K562 (cell line): ENCODE measurements at regions not wholly inside any gene's neighbourhood (a gene's known extent, or its start where the extent isn't known, plus 50 kb on each side); places are given as distances from the start of the nearest gene placed in this dataset.

Experiments
- IRF2 ChIP-seq: sonication (generic); formaldehyde crosslinking; IDR thresholded peaks from 2 replicates; pipeline ENCODE4 v1.8.1; 2022; ENCODE audit warnings: mild to moderate bottlenecking, missing genetic modification reagents
- JUNB ChIP-seq: fragments of 450-650 bp; formaldehyde crosslinking; conservative IDR thresholded peaks from 2 replicates; pipeline ENCODE4 v1.4.0; 2020; ENCODE audit warnings: mild to moderate bottlenecking
- KHSRP ChIP-seq: fragments of 450-650 bp; IDR thresholded peaks from 2 replicates; pipeline ENCODE4 v1.6.1; 2017
- MLLT1 ChIP-seq, 2 experiments: fragments of 450-650 bp; IDR thresholded peaks; 2 replicates each; pipeline ENCODE4 v1.6.1; 2016
- NCOA4 ChIP-seq: fragments of 450-650 bp; IDR thresholded peaks from 2 replicates; pipeline ENCODE4 v1.6.1; 2018; ENCODE audit warnings: mild to moderate bottlenecking; ENCODE audit not compliant: partially characterized antibody
- SMC3 ChIP-seq: conservative IDR thresholded peaks from 2 replicates; pipeline ENCODE4 v1.6.1; 2011; ENCODE audit warnings: low read depth, low read length, improper control_type of control experiment; ENCODE audit not compliant: insufficient read depth
- TF ChIP-seq, protein P1 (sequence below): fragments of 450-650 bp; formaldehyde crosslinking; IDR thresholded peaks from 2 replicates; pipeline ENCODE4 v1.4.0; 2022; ENCODE audit warnings: missing genetic modification characterization
- TF ChIP-seq, protein P2 (sequence below), 2 experiments: fragments of 450-650 bp in 1 of 2; sonication (generic) in 1 of 2; formaldehyde crosslinking; conservative IDR thresholded peaks; 2 replicates each; pipeline versions ENCODE4 v1.4.0 to v1.8.1; 2020 to 2022; ENCODE audit warnings: mild to moderate bottlenecking in 1 of 2, missing genetic modification reagents in 1 of 2

DNA sequence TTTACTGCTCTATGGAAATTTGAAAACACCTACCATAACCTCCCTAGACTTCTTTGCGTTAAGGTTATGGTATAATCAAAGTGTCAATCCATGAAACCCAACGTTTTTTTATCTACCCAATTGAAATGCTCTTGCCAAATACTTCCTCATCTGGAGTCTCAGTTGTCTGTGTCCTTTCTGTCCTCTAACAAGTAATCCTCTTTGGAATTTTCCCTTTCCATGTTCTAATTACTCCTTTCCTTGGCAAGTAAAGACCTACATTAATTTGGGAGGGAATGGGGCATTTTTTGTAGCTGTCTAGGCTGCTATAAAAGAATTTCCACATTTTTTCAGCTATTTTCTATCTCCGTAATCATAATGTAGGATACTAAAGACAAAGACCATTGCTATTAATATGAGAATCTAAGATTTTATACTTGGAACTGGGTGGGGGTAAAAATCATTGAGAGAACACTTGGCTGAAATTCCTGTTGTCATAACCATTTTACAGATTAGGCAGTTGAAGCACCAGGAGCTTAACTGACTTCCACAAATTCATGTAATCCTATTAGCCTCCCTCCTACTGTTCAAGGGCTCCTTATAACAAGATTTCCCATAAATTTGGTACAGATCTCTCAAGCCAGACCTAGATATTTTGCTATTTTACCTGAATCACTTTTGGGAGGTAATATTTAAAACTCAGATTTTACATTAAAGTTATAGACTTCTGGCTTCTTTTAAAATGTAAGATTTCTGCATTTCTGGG, 1307.6 kb downstream of the XPNPEP1 start (continued):
- TF ChIP-seq, protein P1, sequence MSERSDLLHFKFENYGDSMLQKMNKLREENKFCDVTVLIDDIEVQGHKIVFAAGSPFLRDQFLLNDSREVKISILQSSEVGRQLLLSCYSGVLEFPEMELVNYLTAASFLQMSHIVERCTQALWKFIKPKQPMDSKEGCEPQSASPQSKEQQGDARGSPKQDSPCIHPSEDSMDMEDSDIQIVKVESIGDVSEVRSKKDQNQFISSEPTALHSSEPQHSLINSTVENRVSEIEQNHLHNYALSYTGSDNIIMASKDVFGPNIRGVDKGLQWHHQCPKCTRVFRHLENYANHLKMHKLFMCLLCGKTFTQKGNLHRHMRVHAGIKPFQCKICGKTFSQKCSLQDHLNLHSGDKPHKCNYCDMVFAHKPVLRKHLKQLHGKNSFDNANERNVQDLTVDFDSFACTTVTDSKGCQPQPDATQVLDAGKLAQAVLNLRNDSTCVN = no peak
- TF ChIP-seq, protein P2, sequence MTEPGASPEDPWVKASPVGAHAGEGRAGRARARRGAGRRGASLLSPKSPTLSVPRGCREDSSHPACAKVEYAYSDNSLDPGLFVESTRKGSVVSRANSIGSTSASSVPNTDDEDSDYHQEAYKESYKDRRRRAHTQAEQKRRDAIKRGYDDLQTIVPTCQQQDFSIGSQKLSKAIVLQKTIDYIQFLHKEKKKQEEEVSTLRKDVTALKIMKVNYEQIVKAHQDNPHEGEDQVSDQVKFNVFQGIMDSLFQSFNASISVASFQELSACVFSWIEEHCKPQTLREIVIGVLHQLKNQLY (CRISPR knock-in tag; conservative IDR thresholded peaks at IDR 0.05) = no peak
- TF ChIP-seq SMC3 (no peak), MLLT1 (IDR thresholded peaks at IDR 0.05) (no peak), KHSRP (no peak), NCOA4 (no peak), IRF2 (CRISPR knock-in tag) (no peak), JUNB (no peak)
